Activated CD4-positive, alpha-beta T cell treated with anti-CD3 and anti-CD28 coated beads, Interleukin-2, amount 10 ng/mL, durations not matched to agents 7 days and 5 days (primary cell): ENCODE measurements at regions not wholly inside any gene's neighbourhood (a gene's known extent, or its start where the extent isn't known, plus 50 kb on each side); places are given as distances from the start of the nearest gene placed in this dataset.

Source experiments
- CTCF ChIA-PET: fragments of 350-600 bp; sonication (Branson Sonifier 250); formaldehyde crosslinking; loops from one replicate; lab custom pipeline; 2021; ENCODE audit warnings: antibody characterized with exemption; lab: Charles Lee
- POLR2A ChIA-PET: fragments of 350-600 bp; sonication (Branson Sonifier 250); formaldehyde crosslinking; loops from one replicate; lab custom pipeline; 2021; ENCODE audit warnings: antibody characterized with exemption; lab: Charles Lee
- DNase-seq: peaks from one replicate; pipeline ENCODE4 v3.0.0-alpha.2; 2020
- H3K27ac Mint-ChIP-seq: one replicate; pipeline ENCODE4 v1.8.0; 2021; ENCODE audit warnings: mild to moderate bottlenecking, moderate library complexity, mixed read lengths
- H3K27me3 Mint-ChIP-seq: one replicate; pipeline ENCODE4 v1.8.0; 2021; ENCODE audit warnings: mixed read lengths
- H3K36me3 Mint-ChIP-seq: one replicate; pipeline ENCODE4 v1.8.0; 2021; ENCODE audit warnings: low read depth, mixed read lengths
- H3K4me1 Mint-ChIP-seq: one replicate; pipeline ENCODE4 v1.8.0; 2021; ENCODE audit warnings: mixed read lengths
- H3K4me3 Mint-ChIP-seq: one replicate; pipeline ENCODE4 v1.8.0; 2021; ENCODE audit warnings: mild to moderate bottlenecking, moderate library complexity, mixed read lengths
- H3K9me3 Mint-ChIP-seq: one replicate; pipeline ENCODE4 v1.8.0; 2021; ENCODE audit warnings: mixed read lengths

DNA sequence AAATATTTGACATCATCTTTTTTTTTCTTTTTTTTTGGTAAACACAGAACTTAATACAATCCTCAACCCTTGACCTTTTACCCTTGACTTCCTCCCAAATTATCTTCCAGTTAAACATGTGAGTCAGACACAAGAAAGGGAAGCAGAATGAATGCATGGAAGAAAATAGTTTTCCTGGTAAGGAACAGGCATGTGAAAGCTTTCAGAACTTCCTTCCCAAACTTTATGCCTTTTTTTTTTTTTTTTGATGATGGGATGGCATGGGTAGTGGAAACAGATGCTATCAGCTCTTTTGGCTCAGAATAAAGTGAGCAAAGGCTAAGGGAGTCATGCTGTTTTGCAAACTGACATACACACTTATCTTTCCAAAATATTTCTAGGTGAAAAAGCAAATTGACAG is 1079.1 kb downstream of the TTLL7 start:
- no peak overlapping the region for H3K27ac Mint-ChIP-seq
- H3K9me3 Mint-ChIP-seq, result no peaks in the 10 kb centered on the region
- ChIA-PET POLR2A (no interaction called here), CTCF (no interaction called here)
- no peak overlapping the region for H3K4me3 Mint-ChIP-seq
- no peak for DNase-seq
- no peaks in the 10 kb centered on the region for H3K4me1 Mint-ChIP-seq
- no peaks in the 10 kb centered on the region for H3K36me3 Mint-ChIP-seq
- no peaks in the 10 kb centered on the region for H3K27me3 Mint-ChIP-seq

DNA sequence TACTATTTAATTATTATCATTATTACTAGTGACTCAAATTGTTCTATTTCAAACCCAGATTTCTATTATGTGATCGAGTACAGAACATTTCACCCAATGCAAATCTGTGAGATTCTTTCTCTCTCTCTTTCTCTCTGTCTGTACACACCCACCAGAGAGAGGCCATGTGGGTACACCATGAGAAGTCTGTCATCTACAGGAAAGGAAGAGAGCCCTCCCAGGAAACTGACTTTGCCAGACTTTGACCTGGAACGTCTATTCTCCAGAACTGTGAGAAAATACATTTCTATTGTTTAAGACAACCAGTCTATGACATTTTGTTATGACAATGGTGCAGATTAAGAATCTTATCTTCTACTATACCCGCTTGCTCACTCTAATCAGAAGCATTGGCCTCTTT is 1091.6 kb downstream of the TTLL7 start:
- Mint-ChIP-seq H3K9me3 (no peaks in the 10 kb centered on the region), H3K4me1 (no peaks in the 10 kb centered on the region)
- POLR2A ChIA-PET, result no interaction called here

DNA sequence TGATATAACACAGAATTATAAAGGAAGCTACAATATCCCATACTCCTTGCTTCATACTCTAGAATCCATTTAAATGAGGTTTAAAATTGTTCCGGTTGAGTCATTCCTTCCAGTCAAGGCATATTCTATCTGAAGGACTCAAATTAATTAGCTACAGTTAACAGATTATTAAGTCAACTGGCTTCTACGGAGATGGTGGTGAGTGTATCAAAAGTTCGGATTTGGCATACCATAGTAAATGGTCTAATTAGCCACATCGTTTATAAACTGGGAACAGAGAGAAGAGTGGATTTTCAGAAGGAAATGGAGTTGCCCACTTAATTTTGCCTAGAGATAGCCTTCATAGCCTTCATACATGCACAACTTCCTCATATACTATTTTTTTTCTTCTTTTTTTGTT is 1095.3 kb downstream of the TTLL7 start:
- Mint-ChIP-seq H3K4me1 (no peaks in the 10 kb centered on the region), H3K27me3 (peaks cover 1% of the 10 kb centered on the region), H3K36me3 (no peaks in the 10 kb centered on the region), H3K9me3 (no peaks in the 10 kb centered on the region), H3K4me3 (no peak overlapping the region), H3K27ac (no peak overlapping the region)
- POLR2A ChIA-PET, result no interaction called here
- CTCF ChIA-PET, result no interaction called here
- DNase-seq, result no peak

More for the DNA sequence above, 1091.6 kb downstream of the TTLL7 start:
- peaks cover 1% of the 10 kb centered on the region for H3K27me3 Mint-ChIP-seq
- no peak for DNase-seq
- CTCF ChIA-PET, result no interaction called here
- H3K4me3 Mint-ChIP-seq, result no peak overlapping the region
- H3K36me3 Mint-ChIP-seq, result no peaks in the 10 kb centered on the region
- no peak overlapping the region for H3K27ac Mint-ChIP-seq

DNA sequence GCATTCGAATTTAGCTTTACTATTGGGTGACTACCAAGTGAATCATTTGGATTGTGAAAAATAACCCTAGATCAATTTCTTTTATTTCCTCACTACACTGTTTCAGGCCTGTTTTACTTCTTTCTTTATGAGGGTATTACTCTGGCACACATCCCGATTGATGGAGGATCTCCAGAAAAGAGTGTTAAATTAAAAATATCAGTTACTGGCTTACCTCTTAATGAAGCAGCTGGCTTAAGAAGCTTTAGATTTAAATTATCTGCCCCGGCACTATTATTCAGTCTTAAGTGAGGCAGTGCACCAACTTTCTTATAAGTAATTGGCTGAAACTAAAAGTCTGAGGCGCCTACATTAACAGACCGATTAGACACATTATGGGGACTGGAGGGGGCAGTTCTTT is 1097.4 kb downstream of the TTLL7 start:
- H3K36me3 Mint-ChIP-seq, result no peaks in the 10 kb centered on the region
- ChIA-PET CTCF (no interaction called here), POLR2A (no interaction called here)

DNA sequence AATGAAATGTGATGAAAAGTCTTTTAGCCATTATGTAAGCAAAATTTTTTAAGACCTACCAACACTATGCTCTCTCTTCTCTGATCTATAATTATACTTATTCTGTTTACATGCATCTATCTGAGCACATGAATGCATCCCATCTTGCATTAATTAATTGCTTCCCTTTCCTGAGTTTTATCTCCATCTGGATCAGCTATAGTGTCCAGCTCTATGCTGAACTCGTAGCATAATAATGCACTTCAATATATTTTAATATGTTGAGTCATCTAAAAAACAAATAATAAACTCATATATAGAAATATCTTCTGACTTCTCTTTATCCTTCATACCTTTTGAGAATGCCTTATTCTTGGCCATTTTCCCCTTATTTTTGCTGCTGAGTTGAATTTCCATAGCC is 1097.8 kb downstream of the TTLL7 start:
- Mint-ChIP-seq H3K36me3 (no peaks in the 10 kb centered on the region), H3K27ac (no peak overlapping the region), H3K9me3 (no peaks in the 10 kb centered on the region), H3K4me3 (no peak overlapping the region), H3K4me1 (no peaks in the 10 kb centered on the region), H3K27me3 (no peaks in the 10 kb centered on the region)
- DNase-seq, result no peak
- CTCF ChIA-PET, result no interaction called here
- POLR2A ChIA-PET, result no interaction called here

More for the DNA sequence above, 1097.4 kb downstream of the TTLL7 start:
- DNase-seq, result no peak
- no peaks in the 10 kb centered on the region for H3K9me3 Mint-ChIP-seq
- H3K4me3 Mint-ChIP-seq, result no peak overlapping the region
- no peak overlapping the region for H3K27ac Mint-ChIP-seq
- no peaks in the 10 kb centered on the region for H3K27me3 Mint-ChIP-seq
- no peaks in the 10 kb centered on the region for H3K4me1 Mint-ChIP-seq

DNA sequence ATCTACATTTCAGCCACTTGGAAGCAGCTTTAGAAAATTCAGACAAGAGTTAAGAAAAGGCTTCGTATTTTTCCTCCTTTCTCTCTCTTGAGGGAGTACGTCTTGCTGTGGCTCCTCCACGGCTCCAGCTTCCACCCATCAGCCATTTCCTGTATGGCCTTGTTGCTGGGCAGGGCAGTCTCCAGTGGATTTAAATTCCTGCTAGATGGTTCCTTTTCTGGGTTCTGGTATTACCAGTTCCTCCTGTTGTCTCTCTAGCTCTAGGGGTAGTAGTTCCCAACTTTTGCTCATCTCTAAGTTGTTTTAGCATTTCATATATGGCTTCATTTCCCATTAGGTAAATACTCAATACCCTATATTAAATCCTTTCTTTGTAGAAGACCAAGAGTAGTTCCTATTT is 1098.3 kb downstream of the ADGRL2 start:
- ChIA-PET POLR2A (no interaction called here), CTCF (no interaction called here)
- Mint-ChIP-seq H3K4me1 (no peaks in the 10 kb centered on the region), H3K27ac (no peak overlapping the region), H3K36me3 (no peaks in the 10 kb centered on the region), H3K9me3 (no peaks in the 10 kb centered on the region), H3K4me3 (no peak overlapping the region), H3K27me3 (no peaks in the 10 kb centered on the region)
- DNase-seq, result no peak

DNA sequence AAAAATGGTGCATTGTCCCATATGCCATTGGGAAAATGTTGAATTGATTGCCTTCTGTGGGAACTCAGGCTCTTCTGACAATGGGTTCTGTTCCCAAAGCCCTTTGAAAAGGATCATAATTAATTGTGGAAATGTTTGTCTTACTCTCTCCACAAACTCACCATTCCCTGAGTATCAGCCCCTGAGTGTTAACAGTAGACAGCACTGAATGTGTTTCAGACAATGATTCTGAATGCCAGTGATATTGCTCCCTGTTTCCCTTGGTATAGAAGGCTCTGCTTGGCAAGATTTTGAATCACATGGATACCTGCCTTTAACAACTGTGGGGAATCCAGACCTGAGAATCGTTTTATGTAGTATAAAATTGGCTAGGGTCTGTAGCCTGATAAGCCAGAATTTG is 1096.8 kb downstream of the ADGRL2 start:
- H3K4me1 Mint-ChIP-seq, result no peaks in the 10 kb centered on the region
- no peaks in the 10 kb centered on the region for H3K36me3 Mint-ChIP-seq
- no peak overlapping the region for H3K27ac Mint-ChIP-seq
- H3K27me3 Mint-ChIP-seq, result no peaks in the 10 kb centered on the region
- H3K9me3 Mint-ChIP-seq, result no peaks in the 10 kb centered on the region
- H3K4me3 Mint-ChIP-seq, result no peak overlapping the region
- no peak for DNase-seq
- POLR2A ChIA-PET, result no interaction called here
- CTCF ChIA-PET, result no interaction called here

DNA sequence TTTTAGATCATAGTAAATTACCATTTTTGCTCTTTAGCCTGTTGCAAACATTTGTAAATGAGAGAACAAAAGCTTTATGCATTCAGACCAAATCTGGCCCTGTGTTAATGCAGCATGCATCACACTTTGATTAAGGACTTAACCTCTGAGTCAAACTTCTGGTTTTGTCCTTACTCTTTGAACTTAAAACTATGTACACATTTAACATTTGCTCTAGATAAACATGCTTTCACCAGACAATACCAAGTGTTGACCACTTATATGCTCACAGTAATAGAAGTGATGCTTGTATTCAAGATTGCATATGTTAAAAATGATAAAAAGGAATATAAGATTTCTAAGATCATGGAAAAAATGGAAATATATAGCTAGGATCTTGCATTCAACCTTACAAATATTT is 1095.3 kb downstream of the ADGRL2 start:
- DNase-seq, result no peak
- no peaks in the 10 kb centered on the region for H3K36me3 Mint-ChIP-seq

DNA sequence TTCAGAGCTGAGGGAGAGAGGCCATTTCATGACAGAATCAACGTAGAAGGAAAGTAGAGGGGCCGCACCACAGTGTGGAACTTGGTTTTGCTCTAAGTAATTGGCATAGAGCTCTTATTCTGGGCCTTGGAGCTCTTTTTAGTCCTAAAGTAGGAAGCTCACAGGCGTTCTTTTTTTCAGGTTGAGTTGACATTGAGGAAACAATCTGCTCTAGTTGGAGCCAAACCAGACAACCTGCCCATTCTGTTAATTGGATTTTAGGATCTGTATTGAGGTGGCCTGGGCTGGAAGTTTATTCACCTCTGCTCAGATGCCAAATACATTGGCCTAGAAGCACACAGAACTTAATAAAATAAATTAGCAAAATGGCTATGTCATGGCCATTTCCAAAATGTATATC is 1093.9 kb downstream of the ADGRL2 start:
- H3K4me1 Mint-ChIP-seq, result no peaks in the 10 kb centered on the region
- no peaks in the 10 kb centered on the region for H3K36me3 Mint-ChIP-seq
- H3K9me3 Mint-ChIP-seq, result no peaks in the 10 kb centered on the region
- ChIA-PET CTCF (interaction anchor here (1.2 kb wide), 1 partner anchor 10 kb away, joined by 4 read pairs; no protein-coding TSS in a partner anchor), POLR2A (no interaction called here)
- no peak overlapping the region for H3K4me3 Mint-ChIP-seq
- no peaks in the 10 kb centered on the region for H3K27me3 Mint-ChIP-seq
- DNase-seq, result no peak
- no peak overlapping the region for H3K27ac Mint-ChIP-seq

More for the DNA sequence above, 1095.3 kb downstream of the ADGRL2 start:
- H3K4me1 Mint-ChIP-seq, result no peaks in the 10 kb centered on the region
- no peak overlapping the region for H3K27ac Mint-ChIP-seq
- ChIA-PET POLR2A (no interaction called here), CTCF (interaction anchor here (0.7 kb wide), 1 partner anchor 803 kb away, joined by 3 read pairs; no protein-coding TSS in a partner anchor)
- H3K4me3 Mint-ChIP-seq, result no peak overlapping the region
- H3K9me3 Mint-ChIP-seq, result no peaks in the 10 kb centered on the region
- no peaks in the 10 kb centered on the region for H3K27me3 Mint-ChIP-seq

DNA sequence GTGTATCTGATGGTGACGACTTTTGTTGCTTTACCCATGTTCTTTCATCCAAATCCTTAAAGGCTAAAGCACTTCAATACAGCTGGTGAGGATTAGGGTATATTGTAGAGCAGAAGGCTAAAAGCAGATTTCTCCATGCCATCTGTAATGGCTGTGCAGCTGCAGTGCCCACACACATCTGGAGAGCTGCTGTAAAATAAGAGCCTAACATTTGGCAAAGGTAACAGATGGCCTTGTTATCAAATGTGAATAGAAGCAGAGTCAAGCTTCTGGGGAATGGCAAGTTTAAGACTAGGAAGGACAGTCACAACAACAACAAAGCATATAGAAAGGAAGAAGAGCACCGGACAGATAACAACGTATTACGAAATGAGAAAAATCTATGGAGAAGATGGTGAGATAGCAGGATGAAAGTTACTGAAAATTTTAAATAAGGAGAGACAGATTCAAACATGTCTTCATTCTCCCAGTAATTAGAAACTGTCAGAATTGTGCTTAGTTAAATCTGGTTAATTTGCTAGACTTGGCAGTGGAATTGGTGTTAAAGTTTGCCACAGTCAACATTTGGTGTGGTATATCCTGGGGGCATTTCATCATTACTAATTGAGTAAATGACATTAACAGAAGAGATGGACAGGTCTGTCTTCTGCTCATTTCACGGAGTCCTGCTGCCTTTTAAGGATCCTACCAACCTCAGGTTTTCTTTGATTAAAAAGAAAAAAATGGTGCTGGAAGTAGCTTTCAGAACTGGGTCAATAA is 1093.2 kb downstream of the ADGRL2 start:
- Mint-ChIP-seq H3K36me3 (no peaks in the 10 kb centered on the region), H3K4me3 (no peak overlapping the region), H3K4me1 (no peaks in the 10 kb centered on the region), H3K9me3 (no peaks in the 10 kb centered on the region), H3K27me3 (no peaks in the 10 kb centered on the region), H3K27ac (no peak overlapping the region)
- no peak for DNase-seq
- POLR2A ChIA-PET, result no interaction called here
- CTCF ChIA-PET, result interaction anchor here (1.2 kb wide), 1 partner anchor 9 kb away, joined by 4 read pairs; no protein-coding TSS in a partner anchor

DNA sequence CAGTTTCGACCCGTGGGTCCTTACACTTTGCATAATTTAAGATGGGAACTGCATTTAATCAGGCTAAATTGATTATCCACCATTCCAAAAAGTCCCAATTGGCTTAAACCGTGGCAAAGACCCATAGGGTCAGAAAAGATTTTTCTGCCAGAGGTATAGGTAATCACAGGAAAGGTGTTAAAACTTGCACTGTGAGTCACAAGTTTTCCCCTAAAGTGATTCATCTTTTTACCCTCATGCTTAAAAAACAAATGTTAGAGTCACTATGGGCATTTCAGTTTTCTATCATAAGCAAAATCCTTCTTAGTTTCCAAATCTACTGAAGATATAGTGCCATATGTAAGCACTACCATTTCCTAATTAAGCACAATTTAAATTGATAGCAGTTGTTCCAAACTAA is 1079.8 kb downstream of the ADGRL2 start:
- DNase-seq, result no peak
- no peaks in the 10 kb centered on the region for H3K27me3 Mint-ChIP-seq

DNA sequence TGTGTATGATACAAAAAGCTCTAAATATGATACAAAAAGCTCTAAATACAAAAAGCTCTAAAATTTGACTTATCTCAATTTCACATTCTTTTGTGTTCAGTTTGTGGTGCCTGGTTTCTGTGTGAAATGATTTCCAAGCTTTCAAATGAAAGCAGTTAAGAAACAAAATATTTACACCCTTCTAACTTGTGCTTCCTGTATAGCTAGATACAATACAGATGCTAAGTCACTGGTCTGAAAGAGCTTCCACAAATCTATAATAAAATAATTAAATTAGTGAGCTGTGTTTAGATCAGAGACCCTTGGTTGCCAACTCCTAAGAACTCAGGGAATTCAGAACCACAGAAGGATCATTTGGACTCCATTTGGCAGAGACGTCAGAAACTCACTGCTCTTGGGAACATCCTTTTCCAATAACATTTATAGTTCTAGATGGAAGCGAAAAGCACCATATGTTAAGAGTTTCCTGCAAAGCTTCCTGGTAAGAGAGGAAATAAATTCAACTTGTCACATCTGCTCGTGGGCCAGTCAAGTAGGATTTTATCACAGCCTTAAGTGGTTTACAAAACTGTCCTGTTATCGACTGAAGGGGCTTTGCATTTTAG is 1079.1 kb downstream of the ADGRL2 start:
- no peak overlapping the region for H3K27ac Mint-ChIP-seq
- H3K4me3 Mint-ChIP-seq, result no peak overlapping the region
- H3K4me1 Mint-ChIP-seq, result no peaks in the 10 kb centered on the region
- no peaks in the 10 kb centered on the region for H3K36me3 Mint-ChIP-seq
- ChIA-PET POLR2A (no interaction called here), CTCF (no interaction called here)
- no peaks in the 10 kb centered on the region for H3K9me3 Mint-ChIP-seq
- no peak for DNase-seq
- H3K27me3 Mint-ChIP-seq, result no peaks in the 10 kb centered on the region

More for the DNA sequence above, 1079.8 kb downstream of the ADGRL2 start:
- H3K27ac Mint-ChIP-seq, result no peak overlapping the region
- H3K4me1 Mint-ChIP-seq, result no peaks in the 10 kb centered on the region
- H3K36me3 Mint-ChIP-seq, result no peaks in the 10 kb centered on the region
- CTCF ChIA-PET, result no interaction called here
- POLR2A ChIA-PET, result no interaction called here
- no peak overlapping the region for H3K4me3 Mint-ChIP-seq
- no peaks in the 10 kb centered on the region for H3K9me3 Mint-ChIP-seq

DNA sequence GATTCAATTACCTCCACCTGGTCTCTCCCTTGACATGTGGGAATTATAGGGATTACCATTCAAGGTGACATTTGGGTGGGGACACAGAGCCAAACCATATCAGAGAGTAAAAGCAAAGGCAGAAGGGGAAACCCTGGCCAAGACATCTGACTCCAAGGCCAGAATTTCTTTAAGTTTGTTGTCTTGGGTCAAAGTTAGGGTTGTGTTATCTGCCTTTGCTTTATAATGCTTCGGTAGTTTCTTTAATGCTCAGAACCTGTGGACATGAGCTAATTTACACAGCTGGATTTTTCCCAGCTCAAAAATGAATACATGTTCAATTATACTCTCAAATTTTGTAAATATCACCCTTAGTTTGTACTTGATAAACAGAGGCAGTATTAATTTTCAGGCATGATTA is 1074.4 kb downstream of the ADGRL2 start:
- ChIA-PET POLR2A (no interaction called here), CTCF (no interaction called here)
- H3K27ac Mint-ChIP-seq, result no peak overlapping the region
- no peaks in the 10 kb centered on the region for H3K9me3 Mint-ChIP-seq
- no peak for DNase-seq
- H3K4me3 Mint-ChIP-seq, result no peak overlapping the region
- H3K4me1 Mint-ChIP-seq, result no peaks in the 10 kb centered on the region
- no peaks in the 10 kb centered on the region for H3K36me3 Mint-ChIP-seq
- no peaks in the 10 kb centered on the region for H3K27me3 Mint-ChIP-seq
